CD4-positive, alpha-beta T cell (primary cell): ENCODE measurements at regions not wholly inside any gene's neighbourhood (a gene's known extent, or its start where the extent isn't known, plus 50 kb on each side); places are given as distances from the start of the nearest gene placed in this dataset.

Experiments
- ATAC-seq: fragments of 200-7000 bp; cut with Tn5 transposase; one replicate; pipeline ENCODE4 v1.10.0; 2022; ENCODE audit warnings: mild to moderate bottlenecking; ENCODE audit not compliant: poor library complexity
- CTCF ChIA-PET: fragments of 350-600 bp; sonication (Branson Sonifier 250); formaldehyde crosslinking; loops from one replicate; lab custom pipeline; 2021; ENCODE audit warnings: antibody characterized with exemption, inconsistent platforms; lab: Charles Lee
- POLR2A ChIA-PET: fragments of 350-600 bp; sonication (Branson Sonifier 250); formaldehyde crosslinking; loops from one replicate; lab custom pipeline; 2021; ENCODE audit warnings: antibody characterized with exemption, inconsistent platforms; lab: Charles Lee
- DNase-seq, 14 experiments: peaks; one replicate each; pipeline ENCODE4 v3.0.0-alpha.2; 2013 to 2020; ENCODE audit warnings: mixed read lengths in 2 of 14
- H3K27ac ChIP-seq, 2 donors: one replicate each; pipeline versions ENCODE4 v1.5.1 to v1.7.0; 2013; ENCODE audit warnings: low read length in 2 of 2, low read depth in 1 of 2, mild to moderate bottlenecking in 1 of 2
- H3K27me3 ChIP-seq, 2 experiments: 1 replicate in 1 of 2; 2 replicates in 1 of 2; pipeline versions ENCODE4 v1.6.1 to v1.7.0; 2013; ENCODE audit warnings: low read length in 2 of 2, control low read depth in 1 of 2, mild to moderate bottlenecking in 1 of 2, moderate library complexity in 1 of 2; ENCODE audit not compliant: insufficient read depth in 2 of 2, control insufficient read depth in 1 of 2
- H3K36me3 ChIP-seq: one replicate; pipeline ENCODE4 v1.6.1; 2013; ENCODE audit warnings: low read length, control low read depth; ENCODE audit not compliant: insufficient read depth
- H3K4me1 ChIP-seq: one replicate; pipeline ENCODE4 v1.6.1; 2013; ENCODE audit warnings: low read length, control low read depth; ENCODE audit not compliant: insufficient read depth
- H3K4me3 ChIP-seq: one replicate; pipeline ENCODE4 v1.5.1; 2013; ENCODE audit warnings: mild to moderate bottlenecking, low read length, moderate library complexity
- H3K9me3 ChIP-seq, 2 experiments: 1 replicate in 1 of 2; 2 replicates in 1 of 2; pipeline versions ENCODE4 v1.6.1 to v1.7.0; 2013; ENCODE audit warnings: low read length in 2 of 2, mild to moderate bottlenecking in 2 of 2, control low read depth in 1 of 2, moderate library complexity in 1 of 2; ENCODE audit not compliant: control insufficient read depth in 1 of 2, insufficient read depth in 1 of 2
- H3K27ac Mint-ChIP-seq: one replicate; pipeline ENCODE4 v1.8.0; 2020; ENCODE audit warnings: mixed read lengths
- H3K27me3 Mint-ChIP-seq: one replicate; pipeline ENCODE4 v1.8.0; 2021; ENCODE audit warnings: mixed read lengths
- H3K36me3 Mint-ChIP-seq: one replicate; pipeline ENCODE4 v1.8.0; 2021; ENCODE audit warnings: low read depth, mixed read lengths
- H3K4me1 Mint-ChIP-seq: one replicate; pipeline ENCODE4 v1.8.0; 2021; ENCODE audit warnings: low read depth, mixed read lengths
- H3K4me3 Mint-ChIP-seq: one replicate; pipeline ENCODE4 v1.8.0; 2020; ENCODE audit warnings: mild to moderate bottlenecking, mixed read lengths
- H3K9me3 Mint-ChIP-seq: one replicate; pipeline ENCODE4 v1.8.0; 2020; ENCODE audit warnings: mixed read lengths
- CTCF ChIP-seq: fragments of 200-600 bp; IDR thresholded peaks from one replicate; pipeline ENCODE4 v1.8.0; 2022; ENCODE audit warnings: antibody characterized with exemption, mild to moderate bottlenecking
- intact Hi-C, 2 experiments: fragments of 100-400 bp; cut with DNase I in 1 of 2; cut with micrococcal nuclease in 1 of 2; formaldehyde crosslinking; loops; one replicate each; pipeline versions ENCODE4 v1.15.1 to v1.9.0; 2023 to 2025; cut with DNase I, micrococcal nuclease

- DNase-seq (no peak), ATAC-seq (no peak)
- no peak overlapping the region for H3K4me3 ChIP-seq
- Mint-ChIP-seq H3K9me3 (peaks cover 7% of the 10 kb centered on the region), H3K4me3 (no peak overlapping the region), H3K36me3 (peaks cover 10% of the 10 kb centered on the region), H3K4me1 (no peaks in the 10 kb centered on the region), H3K27me3 (peaks cover 26% of the 10 kb centered on the region), H3K27ac (no peak overlapping the region)
- no peaks in the 10 kb centered on the region for H3K4me1 ChIP-seq
- H3K27ac ChIP-seq, result no peak overlapping the region
- ChIA-PET CTCF (no interaction called here), POLR2A (no interaction called here)
- no peaks in the 10 kb centered on the region for H3K36me3 ChIP-seq
- no peak for TF ChIP-seq CTCF
- intact Hi-C loops, result no loop called here
- H3K27me3 ChIP-seq, result peaks cover 2 to 5% of the 10 kb centered on the region in 2 experiments
- peaks cover 16 to 29% of the 10 kb centered on the region in 2 experiments for H3K9me3 ChIP-seq
These were observed 91.4 kb downstream of the ZNF777 start for GRCh38 chr7:149369497-149369896.

- TF ChIP-seq CTCF, result no peak
- CTCF ChIA-PET, result no interaction called here
- no peak overlapping the region for H3K27ac Mint-ChIP-seq
- H3K36me3 ChIP-seq, result no peaks in the 10 kb centered on the region
- H3K4me3 ChIP-seq, result no peak overlapping the region
- intact Hi-C loops, result no loop called here
- no peak overlapping the region for H3K4me3 Mint-ChIP-seq
- H3K27me3 ChIP-seq, result peaks cover 0 to 3% of the 10 kb centered on the region in 2 experiments
- DNase-seq (no peak), ATAC-seq (no peak)
- peaks cover 7% of the 10 kb centered on the region for H3K9me3 Mint-ChIP-seq
- H3K9me3 ChIP-seq, result peaks cover 8 to 18% of the 10 kb centered on the region in 2 experiments
- no peaks in the 10 kb centered on the region for H3K4me1 ChIP-seq
- H3K27me3 Mint-ChIP-seq, result peaks cover 25% of the 10 kb centered on the region
- H3K4me1 Mint-ChIP-seq, result no peaks in the 10 kb centered on the region
- peaks cover 10% of the 10 kb centered on the region for H3K36me3 Mint-ChIP-seq
- H3K27ac ChIP-seq, result no peak overlapping the region
- POLR2A ChIA-PET, result no interaction called here
These were observed 90.1 kb downstream of the ZNF777 start for GRCh38 chr7:149370790-149371189.

- POLR2A ChIA-PET, result no interaction called here
- no peak overlapping the region for H3K4me3 ChIP-seq
- H3K27ac Mint-ChIP-seq, result no peak overlapping the region
- H3K27ac ChIP-seq, result no peak overlapping the region
- intact Hi-C loops, result no loop called here
- peaks cover 0 to 3% of the 10 kb centered on the region in 2 experiments for H3K27me3 ChIP-seq
- peaks cover 7% of the 10 kb centered on the region for H3K9me3 Mint-ChIP-seq
- DNase-seq (no peak), ATAC-seq (no peak)
- peaks cover 18% of the 10 kb centered on the region for H3K27me3 Mint-ChIP-seq
- H3K4me1 ChIP-seq, result no peaks in the 10 kb centered on the region
- no peak for TF ChIP-seq CTCF
- peaks cover 8 to 18% of the 10 kb centered on the region in 2 experiments for H3K9me3 ChIP-seq
- no peak overlapping the region for H3K4me3 Mint-ChIP-seq
- CTCF ChIA-PET, result no interaction called here
- H3K36me3 Mint-ChIP-seq, result peaks cover 10% of the 10 kb centered on the region
- no peaks in the 10 kb centered on the region for H3K36me3 ChIP-seq
- no peaks in the 10 kb centered on the region for H3K4me1 Mint-ChIP-seq
These were observed 87.8 kb downstream of the ZNF777 start for GRCh38 chr7:149373089-149373488.
